ENCODE measurements at regions not wholly inside any gene's neighbourhood (a gene's known extent, or its start where the extent isn't known, plus 50 kb on each side); places are given as distances from the start of the nearest gene placed in this dataset.
"Not testable (repeated sequence)": the region's sequence is repeated elsewhere in the genome, so short reads cannot be mapped to it uniquely, and the experiment has no call there.

GRCh38 chr16:75919664-75920063, 193.4 kb upstream of the CPHXL start:
- DNase-seq (ENCODE audit: low read depth in 4 of 4, low spot score in 2 of 4), result no peak

- no peak for DNase-seq (ENCODE audit: low read depth in 4 of 4, low spot score in 2 of 4)
Observed at GRCh38 chr16:75921281-75921680, 195.0 kb upstream of the CPHXL start.

GRCh38 chr16:75922250-75922649, 196.0 kb upstream of the CPHXL start:
- DNase-seq (ENCODE audit: low read depth in 4 of 4, low spot score in 2 of 4), result no peak

GRCh38 chr16:75924397-75924796, 198.1 kb upstream of the CPHXL start:
- no peak for DNase-seq (ENCODE audit: low read depth in 4 of 4, low spot score in 2 of 4)

GRCh38 chr16:75927810-75928209, 201.5 kb upstream of the CPHXL start:
- DNase-seq (ENCODE audit: low read depth in 4 of 4, low spot score in 2 of 4), result no peak

- DNase-seq (ENCODE audit: low read depth in 4 of 4, low spot score in 2 of 4), result no peak
Observed at GRCh38 chr16:75928295-75928694, 202.0 kb upstream of the CPHXL start.

- DNase-seq (ENCODE audit: low read depth in 4 of 4, low spot score in 2 of 4), result no peak
Observed at GRCh38 chr16:75929046-75929445, 202.8 kb upstream of the CPHXL start.

- DNase-seq (ENCODE audit: low read depth in 4 of 4, low spot score in 2 of 4), result no peak
Observed at GRCh38 chr16:75931043-75931442, 204.8 kb upstream of the CPHXL start.

- no peak for DNase-seq (ENCODE audit: low read depth in 4 of 4, low spot score in 2 of 4)
Observed at GRCh38 chr16:75931970-75932369, 205.7 kb upstream of the CPHXL start.

GRCh38 chr16:75938818-75939217, 212.5 kb upstream of the CPHXL start:
- DNase-seq (ENCODE audit: low read depth in 4 of 4, low spot score in 2 of 4), result no peak

GRCh38 chr16:75942351-75942750, 216.1 kb upstream of the CPHXL start:
- no peak for DNase-seq (ENCODE audit: low read depth in 4 of 4, low spot score in 2 of 4)

GRCh38 chr16:75942936-75943335, 216.6 kb upstream of the CPHXL start:
- DNase-seq (ENCODE audit: low read depth in 4 of 4, low spot score in 2 of 4), result no peak

- DNase-seq (ENCODE audit: low read depth in 4 of 4, low spot score in 2 of 4), result no peak
Observed at GRCh38 chr16:75943705-75944514, 217.6 kb upstream of the CPHXL start.

GRCh38 chr16:75945916-75946457, 219.7 kb upstream of the CPHXL start:
- no peak for DNase-seq (ENCODE audit: low read depth in 4 of 4, low spot score in 2 of 4)

GRCh38 chr16:75947626-75948239, 221.4 kb upstream of the CPHXL start:
- DNase-seq (ENCODE audit: low read depth in 4 of 4, low spot score in 2 of 4), result no peak

GRCh38 chr16:75948441-75948840, 222.2 kb upstream of the CPHXL start:
- no peak for DNase-seq (ENCODE audit: low read depth in 4 of 4, low spot score in 2 of 4)

- DNase-seq (ENCODE audit: low read depth in 4 of 4, low spot score in 2 of 4), result no peak
Observed at GRCh38 chr16:75948886-75949285, 222.6 kb upstream of the CPHXL start.

GRCh38 chr16:75952124-75952523, 225.8 kb upstream of the CPHXL start:
- DNase-seq (ENCODE audit: low read depth in 4 of 4, low spot score in 2 of 4), result no peak

GRCh38 chr16:75957870-75958269, 231.6 kb upstream of the CPHXL start:
- no peak for DNase-seq (ENCODE audit: low read depth in 4 of 4, low spot score in 2 of 4)

- DNase-seq (ENCODE audit: low read depth in 4 of 4, low spot score in 2 of 4), result no peak
Observed at GRCh38 chr16:75965504-75966374, 239.4 kb upstream of the CPHXL start.

GRCh38 chr16:75969120-75969519, 242.8 kb upstream of the CPHXL start:
- not testable (repeated sequence) for DNase-seq (ENCODE audit: low read depth in 4 of 4, low spot score in 2 of 4)
